ENCODE measurements at regions not wholly inside any gene's neighbourhood (a gene's known extent, or its start where the extent isn't known, plus 50 kb on each side); places are given as distances from the start of the nearest gene placed in this dataset.

DNA sequence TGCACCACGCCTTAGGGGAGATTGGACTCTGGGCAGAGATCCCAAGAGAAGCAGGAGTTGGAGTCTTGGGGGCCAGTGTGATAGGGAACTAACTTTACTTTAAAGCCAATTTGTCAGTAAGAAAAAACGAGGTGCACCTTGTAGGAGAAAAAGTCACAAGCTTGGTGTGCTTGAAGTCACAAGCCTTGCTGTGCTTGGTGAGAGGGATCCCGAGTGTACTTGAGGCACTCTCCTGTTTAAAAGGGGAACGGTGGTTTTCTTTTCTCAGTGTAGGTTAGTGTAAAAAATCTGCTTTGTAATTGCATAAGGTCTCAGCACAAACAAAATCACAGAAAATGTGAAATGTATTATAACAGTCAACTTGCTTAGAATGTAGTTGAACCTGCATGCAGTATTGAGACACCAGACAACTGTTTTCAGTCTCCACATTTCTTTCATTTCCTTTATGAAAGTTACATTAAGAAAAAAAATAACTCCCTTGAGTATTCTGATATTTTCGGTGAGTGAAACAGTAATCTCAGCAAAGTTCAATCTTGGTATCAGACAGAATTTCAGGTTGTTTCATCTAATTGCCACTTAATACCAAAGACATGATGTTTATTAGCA is 111.1 kb upstream of the DUSP22 start:
- TF ChIP-seq, protein P1, sequence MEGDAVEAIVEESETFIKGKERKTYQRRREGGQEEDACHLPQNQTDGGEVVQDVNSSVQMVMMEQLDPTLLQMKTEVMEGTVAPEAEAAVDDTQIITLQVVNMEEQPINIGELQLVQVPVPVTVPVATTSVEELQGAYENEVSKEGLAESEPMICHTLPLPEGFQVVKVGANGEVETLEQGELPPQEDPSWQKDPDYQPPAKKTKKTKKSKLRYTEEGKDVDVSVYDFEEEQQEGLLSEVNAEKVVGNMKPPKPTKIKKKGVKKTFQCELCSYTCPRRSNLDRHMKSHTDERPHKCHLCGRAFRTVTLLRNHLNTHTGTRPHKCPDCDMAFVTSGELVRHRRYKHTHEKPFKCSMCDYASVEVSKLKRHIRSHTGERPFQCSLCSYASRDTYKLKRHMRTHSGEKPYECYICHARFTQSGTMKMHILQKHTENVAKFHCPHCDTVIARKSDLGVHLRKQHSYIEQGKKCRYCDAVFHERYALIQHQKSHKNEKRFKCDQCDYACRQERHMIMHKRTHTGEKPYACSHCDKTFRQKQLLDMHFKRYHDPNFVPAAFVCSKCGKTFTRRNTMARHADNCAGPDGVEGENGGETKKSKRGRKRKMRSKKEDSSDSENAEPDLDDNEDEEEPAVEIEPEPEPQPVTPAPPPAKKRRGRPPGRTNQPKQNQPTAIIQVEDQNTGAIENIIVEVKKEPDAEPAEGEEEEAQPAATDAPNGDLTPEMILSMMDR (IDR thresholded peaks at IDR 0.05) = no peak
- no peak for TF ChIP-seq POLR2A (IDR thresholded peaks at IDR 0.05)
- TF ChIP-seq EP300 (IDR thresholded peaks at IDR 0.05) = no peak
